Stomach (tissue), 4 donors: ENCODE measurements at regions not wholly inside any gene's neighbourhood (a gene's known extent, or its start where the extent isn't known, plus 50 kb on each side); places are given as distances from the start of the nearest gene placed in this dataset.

Experiments
- CTCF ChIP-seq, 7 experiments: fragments of 450-650 bp in 4 of 7; fragments of 200-600 bp in 3 of 7; sonication (generic) in 3 of 7; IDR thresholded peaks; one replicate each; pipeline ENCODE4 v1.5.1; 2016 to 2019; ENCODE audit warnings: antibody characterized with exemption in 7 of 7, control low read depth in 2 of 7, mild to moderate bottlenecking in 1 of 7
- EP300 ChIP-seq: sonication (generic); formaldehyde crosslinking; IDR thresholded peaks from one replicate; pipeline ENCODE4 v1.6.1; 2017; ENCODE audit warnings: antibody characterized with exemption
- POLR2A ChIP-seq, 4 donors: fragments of 450-650 bp; IDR thresholded peaks; one replicate each; pipeline ENCODE4 v1.6.1; 2016; ENCODE audit warnings: antibody characterized with exemption in 4 of 4, control low read depth in 2 of 4, mild to moderate bottlenecking in 1 of 4, moderate library complexity in 1 of 4
- POLR2AphosphoS5 ChIP-seq, 3 donors: sonication (generic); formaldehyde crosslinking; IDR thresholded peaks; one replicate each; pipeline ENCODE4 v1.6.1; 2016; ENCODE audit warnings: antibody characterized with exemption in 3 of 3

GRCh38 chr13:74511523-74511922 lies 377.3 kb upstream of the KLF12 start:
- no peak for TF ChIP-seq CTCF (IDR thresholded peaks at IDR 0.05)
- TF ChIP-seq EP300: no peak
- no peak for TF ChIP-seq POLR2A (IDR thresholded peaks at IDR 0.05)
- TF ChIP-seq POLR2AphosphoS5 (IDR thresholded peaks at IDR 0.05): no peak
